ENCODE measurements at regions not wholly inside any gene's neighbourhood (a gene's known extent, or its start where the extent isn't known, plus 50 kb on each side); places are given as distances from the start of the nearest gene placed in this dataset.
"Not testable (repeated sequence)": the region's sequence is repeated elsewhere in the genome, so short reads cannot be mapped to it uniquely, and the experiment has no call there.

GRCh38 chr16:61435346-61435745 is 600.9 kb downstream of the CDH8 start:
- no peak for DNase-seq (ENCODE audit: low spot score)

GRCh38 chr16:61432421-61432820 is 603.8 kb downstream of the CDH8 start:
- DNase-seq (ENCODE audit: low spot score), result no peak

GRCh38 chr16:61421111-61421510 is 615.1 kb downstream of the CDH8 start:
- no peak for DNase-seq (ENCODE audit: low spot score)

- DNase-seq (ENCODE audit: low spot score), result no peak
These were observed 616.4 kb downstream of the CDH8 start for GRCh38 chr16:61419791-61420190.

GRCh38 chr16:61418802-61419201 is 617.4 kb downstream of the CDH8 start:
- not testable (repeated sequence) for DNase-seq (ENCODE audit: low spot score)

- DNase-seq (ENCODE audit: low spot score), result no peak
These were observed 621.1 kb downstream of the CDH8 start for GRCh38 chr16:61415126-61415525.

- no peak for DNase-seq (ENCODE audit: low spot score)
These were observed 623.2 kb downstream of the CDH8 start for GRCh38 chr16:61413021-61413420.

GRCh38 chr16:61412562-61412961 is 623.7 kb downstream of the CDH8 start:
- no peak for DNase-seq (ENCODE audit: low spot score)

- DNase-seq (ENCODE audit: low spot score), result no peak
These were observed 626.6 kb downstream of the CDH8 start for GRCh38 chr16:61409604-61410003.

- DNase-seq (ENCODE audit: low spot score), result no peak
These were observed 632.9 kb downstream of the CDH8 start for GRCh38 chr16:61403386-61403785.

GRCh38 chr16:61391896-61392295 is 644.3 kb downstream of the CDH8 start:
- DNase-seq (ENCODE audit: low spot score), result no peak

GRCh38 chr16:61390965-61391637 is 645.1 kb downstream of the CDH8 start:
- no peak for DNase-seq (ENCODE audit: low spot score)

GRCh38 chr16:61385392-61386071 is 650.7 kb downstream of the CDH8 start:
- DNase-seq (ENCODE audit: low spot score), result no peak

- DNase-seq (ENCODE audit: low spot score), result no peak
These were observed 653.8 kb downstream of the CDH8 start for GRCh38 chr16:61382435-61382834.

GRCh38 chr16:61379311-61379710 is 656.9 kb downstream of the CDH8 start:
- DNase-seq (ENCODE audit: low spot score), result no peak

GRCh38 chr16:61374071-61374470 is 662.2 kb downstream of the CDH8 start:
- no peak for DNase-seq (ENCODE audit: low spot score)

- no peak for DNase-seq (ENCODE audit: low spot score)
These were observed 664.4 kb downstream of the CDH8 start for GRCh38 chr16:61371881-61372280.

- no peak for DNase-seq (ENCODE audit: low spot score)
These were observed 664.9 kb downstream of the CDH8 start for GRCh38 chr16:61371388-61371787.

- DNase-seq (ENCODE audit: low spot score), result no peak
These were observed 665.7 kb downstream of the CDH8 start for GRCh38 chr16:61370564-61370963.

GRCh38 chr16:61366006-61366405 is 670.2 kb downstream of the CDH8 start:
- DNase-seq (ENCODE audit: low spot score), result no peak

GRCh38 chr16:61364990-61365389 is 671.2 kb downstream of the CDH8 start:
- no peak for DNase-seq (ENCODE audit: low spot score)

GRCh38 chr16:61362585-61362984 is 673.7 kb downstream of the CDH8 start:
- no peak for DNase-seq (ENCODE audit: low spot score)

GRCh38 chr16:61344791-61345190 is 691.4 kb downstream of the CDH8 start:
- no peak for DNase-seq (ENCODE audit: low spot score)

Measured in mesenteric fat pad (tissue), 1 donor.